GM21526 (cell line): ENCODE measurements at regions not wholly inside any gene's neighbourhood (a gene's known extent, or its start where the extent isn't known, plus 50 kb on each side); places are given as distances from the start of the nearest gene placed in this dataset.

Experiments
- ATAC-seq: cut with Tn5 transposase; IDR thresholded peaks from one replicate; pipeline ENCODE4 v1.9.1; 2021; ENCODE audit warnings: moderate library complexity; ENCODE audit not compliant: unreplicated experiment, low FRiP score

DNA sequence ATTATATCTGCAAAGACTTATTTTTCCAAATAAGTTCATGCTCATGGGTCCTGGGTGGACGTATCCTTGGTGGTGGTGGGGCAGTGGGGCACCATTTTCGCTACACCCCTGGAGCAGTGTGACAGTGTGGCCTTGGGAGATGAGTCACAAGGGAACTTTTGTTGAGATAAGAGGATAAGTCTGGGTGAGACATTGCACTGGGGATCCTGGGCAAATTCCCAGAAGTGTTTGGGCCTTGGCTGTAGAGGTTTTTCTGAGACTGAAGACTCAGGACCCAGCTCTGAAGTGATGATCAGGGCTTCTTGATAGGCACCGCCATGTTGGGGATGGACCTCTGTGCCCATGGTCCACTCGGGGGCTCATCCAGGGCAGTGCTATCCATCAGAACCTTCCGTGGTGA is 149.4 kb downstream of the MACROH2A1 start:
- ATAC-seq, result no peak

DNA sequence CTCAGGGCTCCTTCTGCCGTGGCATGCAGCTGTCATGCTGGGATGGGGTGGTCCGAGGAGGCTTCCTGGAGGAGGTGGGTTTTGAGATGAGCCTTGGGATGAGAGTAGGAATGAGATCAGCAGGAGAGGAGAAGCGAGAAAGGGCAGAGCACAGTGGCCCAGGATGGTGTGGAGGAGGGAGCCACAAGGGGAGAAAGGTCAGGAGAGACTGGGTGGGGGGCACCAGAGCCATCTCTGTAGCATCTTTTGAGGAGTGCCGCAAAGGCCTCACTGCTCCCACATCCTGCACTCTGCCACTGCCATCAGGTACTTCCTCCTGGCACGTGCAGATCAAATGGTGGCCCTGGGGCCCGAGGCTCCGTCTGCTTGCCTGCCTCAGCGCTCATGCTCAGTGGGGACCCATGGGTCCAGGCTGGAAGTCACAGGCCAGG is 150.2 kb downstream of the MACROH2A1 start:
- no peak for ATAC-seq

DNA sequence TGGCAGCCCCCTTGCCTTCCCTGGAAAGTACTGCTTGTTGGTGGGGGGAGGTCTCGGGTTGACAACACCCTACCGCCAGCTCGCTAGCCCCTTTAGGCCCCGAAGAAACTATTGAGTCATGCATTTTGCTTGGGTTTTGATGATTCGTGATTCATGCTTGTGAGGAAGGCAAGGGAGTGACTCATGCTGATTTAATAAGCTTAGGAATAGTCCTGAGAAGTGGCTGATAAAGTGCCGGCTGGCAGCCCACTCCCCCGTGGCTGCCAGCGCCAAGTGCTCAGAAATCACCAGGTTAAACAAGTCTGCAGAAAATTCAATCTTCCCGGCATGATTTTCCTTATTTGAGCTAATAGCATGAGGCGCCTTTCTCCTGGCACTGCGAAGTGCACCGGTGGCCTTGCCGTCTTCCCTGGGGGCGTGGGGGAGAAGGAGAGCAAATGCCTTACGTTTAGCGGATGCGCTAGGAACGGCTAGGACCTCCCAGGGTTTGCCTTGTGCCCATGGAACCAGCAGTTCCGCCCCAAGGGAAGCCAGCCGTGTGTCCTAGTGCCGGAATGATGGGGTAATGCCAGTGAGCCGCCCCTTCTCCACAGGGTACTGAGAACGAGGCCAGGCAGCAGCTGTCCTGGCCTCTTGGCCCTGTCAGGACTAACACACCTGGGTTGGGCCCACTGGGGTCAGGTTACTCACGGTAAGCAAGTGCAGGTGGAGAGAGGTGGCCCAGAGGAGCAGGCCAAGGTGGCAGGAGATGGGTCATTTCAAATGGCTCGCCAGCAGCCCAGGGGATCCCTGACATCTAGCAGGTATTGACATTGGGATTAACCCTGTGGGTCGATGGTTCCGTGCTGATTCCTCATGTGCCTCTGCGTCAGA is 151.9 kb downstream of the MACROH2A1 start:
- ATAC-seq, result no peak

DNA sequence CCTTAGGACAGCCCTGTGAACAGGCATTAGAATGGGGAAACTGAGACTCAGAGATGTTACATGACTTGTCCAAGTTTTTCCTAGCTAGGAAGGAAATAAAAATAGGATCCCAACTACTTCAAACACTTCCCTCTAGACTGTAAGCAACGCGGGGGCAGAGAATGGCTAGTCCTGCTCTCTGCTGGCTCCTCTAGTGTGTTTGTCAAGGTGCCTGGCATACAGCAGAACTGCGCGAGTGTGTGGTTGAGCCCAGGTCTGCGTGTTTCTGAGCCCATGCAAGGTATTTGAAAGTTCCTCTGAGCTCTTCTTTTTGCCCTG is 152.5 kb downstream of the MACROH2A1 start:
- no peak for ATAC-seq

DNA sequence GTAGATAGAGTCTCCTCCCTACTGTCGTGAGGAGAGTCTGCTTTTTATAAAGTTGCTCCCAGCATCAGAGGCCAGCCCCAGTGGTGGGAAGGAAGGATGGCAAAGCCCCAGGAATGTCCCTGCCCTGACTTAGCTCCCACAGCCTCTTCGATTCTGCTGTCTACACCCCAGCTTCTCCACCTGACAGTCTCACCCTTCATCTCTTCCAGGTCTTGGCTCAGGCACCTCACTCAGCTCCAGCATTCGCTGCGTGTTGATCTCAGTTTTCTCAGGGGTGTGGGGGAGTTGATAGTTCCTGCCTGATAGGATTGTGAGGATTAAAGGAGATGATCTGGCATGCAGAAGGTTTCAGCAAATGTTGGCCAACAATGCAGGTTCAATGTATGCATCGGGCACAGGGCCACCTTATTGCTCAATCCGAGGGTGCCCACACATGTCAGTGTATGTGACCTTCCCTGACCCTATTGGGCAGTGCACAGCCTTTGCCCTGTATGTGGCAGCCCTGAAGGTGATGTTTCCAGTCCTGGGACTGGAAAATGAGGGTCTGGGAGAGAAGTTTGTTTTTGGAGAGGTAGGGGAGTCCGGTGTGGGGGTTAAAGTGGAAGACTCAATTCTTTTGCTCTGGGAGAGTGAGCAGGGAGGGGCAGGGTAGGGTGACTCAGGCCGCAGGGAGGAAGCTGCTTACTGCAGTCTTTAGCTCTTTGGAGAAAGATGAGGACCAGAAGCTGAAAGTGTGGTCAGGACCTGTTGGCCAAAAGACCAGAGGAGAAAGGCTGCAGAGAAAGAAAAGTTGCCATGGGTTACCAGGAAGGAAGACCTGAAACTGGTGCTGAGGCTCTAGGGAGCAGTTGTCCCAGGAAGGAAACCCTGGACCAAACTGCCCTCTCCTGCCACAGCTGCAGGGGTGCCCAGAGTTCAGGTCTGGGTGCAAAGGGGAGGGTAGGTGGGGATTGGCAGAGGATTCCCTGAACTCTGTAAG is 153.2 kb downstream of the MACROH2A1 start:
- ATAC-seq, result no peak

DNA sequence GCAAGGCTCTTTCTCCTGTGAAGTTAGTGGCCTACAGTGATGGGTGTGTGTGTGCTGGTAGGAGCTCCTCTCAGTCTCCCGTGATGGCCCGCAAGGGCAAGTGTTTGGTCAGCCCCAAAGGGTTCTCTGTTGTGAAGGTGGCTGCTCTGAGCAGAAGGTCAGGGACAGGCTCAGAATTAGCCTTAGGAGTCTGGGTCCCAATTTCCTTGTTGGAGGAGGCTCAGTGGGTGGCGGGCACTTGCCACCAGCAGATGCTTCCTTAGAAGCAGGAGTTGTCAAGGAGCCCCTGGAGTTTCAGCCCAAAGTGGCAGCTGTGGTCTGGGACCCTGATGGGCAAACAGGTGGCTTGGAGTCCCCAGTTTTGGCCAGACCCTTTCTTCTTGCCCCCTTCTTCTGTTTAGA is 154.4 kb downstream of the MACROH2A1 start:
- no peak for ATAC-seq

DNA sequence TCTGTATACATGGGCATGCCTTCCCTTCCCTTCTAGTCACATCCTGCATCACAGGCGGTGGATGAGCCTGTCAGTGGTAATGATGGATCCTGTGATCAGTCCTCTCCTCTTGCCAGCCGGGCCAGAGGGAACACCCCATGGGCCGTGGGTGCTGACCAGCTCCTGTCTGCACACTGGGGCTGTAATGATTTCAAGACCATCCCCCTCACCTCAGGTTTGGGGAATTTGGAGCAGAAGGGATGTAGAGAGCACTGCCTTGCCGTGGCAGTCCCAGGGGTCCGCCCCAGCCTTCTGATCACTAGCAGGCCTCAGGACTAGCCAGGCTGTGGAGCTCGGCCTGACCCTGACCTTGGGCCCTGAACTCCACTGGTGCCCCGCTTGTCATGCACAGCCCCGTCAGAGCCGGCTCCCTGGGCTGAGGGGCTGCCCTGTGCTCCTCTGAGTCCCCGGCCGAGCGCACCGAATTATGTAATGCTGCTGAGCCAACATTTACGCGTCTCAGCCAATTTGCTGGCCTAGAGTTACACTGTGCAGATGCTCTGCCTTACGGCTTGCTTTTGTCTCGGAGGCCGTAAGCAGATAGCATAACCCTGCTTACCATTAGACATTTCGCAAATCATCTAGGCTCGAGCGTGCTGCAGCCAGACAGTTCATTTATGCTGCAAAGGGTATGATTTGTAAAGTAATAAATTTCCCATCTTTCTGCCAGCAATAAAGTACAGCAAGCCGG is 155.3 kb downstream of the MACROH2A1 start:
- ATAC-seq, result no peak

DNA sequence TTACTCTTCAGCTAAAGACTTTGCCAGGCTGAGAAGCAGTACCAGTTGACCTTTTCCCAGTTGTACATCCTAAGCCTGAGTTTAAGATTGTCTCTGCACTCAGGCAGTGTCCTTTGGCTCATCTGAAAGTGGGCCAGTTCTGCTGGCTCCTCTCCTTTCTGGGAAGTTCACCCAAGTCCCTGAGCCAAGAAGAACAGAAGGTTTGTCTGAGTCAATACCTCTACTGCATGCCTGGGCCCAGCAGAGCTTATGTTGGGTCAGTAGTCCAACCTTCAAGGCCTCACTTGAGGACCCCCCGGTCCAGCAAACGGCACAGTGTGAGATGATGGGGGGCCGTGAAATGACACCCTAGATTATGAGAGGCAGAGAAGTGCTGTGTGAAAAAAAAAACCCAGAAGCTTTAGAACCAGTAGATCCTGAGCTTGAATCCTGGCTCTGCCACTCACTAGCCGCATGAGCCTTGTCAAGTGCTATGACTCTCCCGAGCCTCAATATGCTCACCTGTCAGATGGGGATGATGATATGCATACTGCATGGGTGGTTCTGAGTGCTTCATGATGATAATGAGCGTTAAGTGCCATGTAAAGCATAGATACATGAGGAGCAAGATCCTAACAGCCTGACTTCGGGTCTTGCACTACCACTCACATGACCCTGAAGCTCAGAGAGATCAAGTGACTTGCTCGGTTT is 156.0 kb downstream of the MACROH2A1 start:
- no peak for ATAC-seq

DNA sequence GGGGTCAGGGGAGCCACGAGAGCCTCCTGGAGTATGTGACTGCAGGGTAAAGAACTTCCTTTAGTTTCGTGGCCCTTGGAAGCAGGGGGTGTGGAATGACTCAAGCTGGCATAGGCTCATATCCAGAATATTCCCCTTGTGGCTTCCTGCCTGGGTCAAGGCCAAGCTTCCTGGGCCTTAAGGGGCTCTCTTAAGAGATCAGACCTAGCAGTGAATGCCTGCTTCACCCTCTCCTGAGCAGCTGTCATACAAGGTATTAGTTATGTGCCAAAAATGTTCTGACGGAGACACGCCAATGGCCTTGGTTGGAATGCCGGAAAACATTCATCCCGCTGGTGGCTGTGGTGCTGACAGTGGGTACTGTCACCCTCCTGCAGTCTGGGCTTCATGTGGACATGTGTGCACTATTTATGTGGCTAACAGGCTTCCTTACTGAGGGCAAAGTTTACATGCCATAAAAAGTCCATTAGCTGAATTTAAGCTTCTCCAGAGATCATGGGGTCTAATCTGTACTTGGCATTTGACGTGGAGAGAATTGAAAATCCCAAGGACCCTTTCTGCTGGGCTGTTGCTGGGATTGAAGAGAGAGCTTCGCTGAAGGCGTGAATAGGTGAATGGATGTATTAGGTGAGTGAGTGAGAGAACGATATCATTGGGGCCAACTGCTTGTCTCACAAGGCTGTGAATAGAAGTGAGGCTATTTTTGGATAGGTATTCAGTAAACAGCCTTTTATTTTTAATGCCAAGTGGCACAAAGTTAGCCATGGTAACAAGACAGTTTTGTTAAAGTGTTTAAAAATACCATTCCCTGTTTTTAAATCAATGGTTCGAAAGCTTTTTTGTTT is 156.8 kb downstream of the MACROH2A1 start:
- no peak for ATAC-seq

DNA sequence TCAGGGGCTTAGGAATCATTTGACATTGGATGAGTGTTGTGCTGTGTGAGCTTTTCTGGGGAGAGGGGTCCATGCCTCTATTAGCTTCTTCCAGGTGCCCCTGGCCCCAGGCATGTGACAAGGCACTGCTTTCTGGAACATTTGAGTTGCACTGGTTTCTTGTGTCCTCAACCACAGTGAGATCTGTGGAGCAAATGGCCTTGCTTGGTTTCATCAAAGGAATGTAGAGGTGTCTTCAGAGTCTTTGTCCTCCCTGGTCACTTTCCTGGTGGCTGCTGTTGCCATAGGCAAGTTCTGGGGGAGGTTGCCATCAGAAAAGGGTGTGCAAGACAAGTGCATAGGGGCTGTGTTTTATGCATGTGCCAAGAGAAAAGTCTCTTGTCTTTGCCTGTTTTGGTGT is 157.5 kb downstream of the MACROH2A1 start:
- no peak for ATAC-seq

DNA sequence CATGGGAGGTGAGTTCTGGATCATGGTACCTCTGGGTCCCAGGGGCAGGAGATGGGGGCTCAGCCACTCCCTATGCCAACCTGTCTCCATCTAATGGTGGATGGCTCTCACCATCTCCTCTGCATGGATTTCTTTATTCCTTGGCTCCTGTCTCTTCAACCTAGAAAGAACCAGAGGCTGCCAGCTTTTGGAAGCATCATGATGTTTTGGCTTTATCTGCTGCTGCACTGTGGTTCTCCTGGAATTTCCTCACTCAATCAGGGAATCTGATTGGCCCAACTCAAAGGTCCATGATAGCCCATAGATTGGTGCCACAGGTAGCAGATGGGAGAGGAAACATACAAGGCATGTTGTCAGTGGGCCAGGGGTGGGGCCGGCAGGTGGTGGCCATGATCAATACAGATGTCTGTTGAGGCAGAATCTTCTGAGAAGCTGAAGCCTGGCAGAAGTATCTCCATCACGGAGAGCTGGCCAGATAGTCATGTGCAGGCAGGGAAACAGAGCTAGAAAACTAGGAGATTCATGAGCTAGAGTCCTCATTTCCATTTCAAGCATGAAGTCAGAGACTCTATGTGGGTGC is 158.2 kb downstream of the MACROH2A1 start:
- no peak for ATAC-seq

DNA sequence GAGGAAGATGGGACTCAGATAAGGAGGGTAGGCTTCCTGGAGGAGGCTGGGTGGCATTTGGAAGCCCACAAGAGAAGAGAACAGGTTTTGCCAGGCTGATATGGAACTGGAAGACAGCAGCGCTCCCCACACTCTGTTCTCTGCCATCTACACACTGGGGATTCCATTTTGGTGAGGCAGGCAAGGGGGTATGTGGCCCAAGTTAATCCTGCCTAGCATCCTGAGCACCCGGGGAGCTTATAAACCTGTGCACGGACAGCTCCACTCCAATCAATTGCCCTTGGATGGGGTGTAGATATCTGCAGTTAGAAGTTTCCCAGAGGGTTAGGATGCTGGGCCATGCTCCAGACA is 158.8 kb downstream of the MACROH2A1 start:
- ATAC-seq, result no peak

DNA sequence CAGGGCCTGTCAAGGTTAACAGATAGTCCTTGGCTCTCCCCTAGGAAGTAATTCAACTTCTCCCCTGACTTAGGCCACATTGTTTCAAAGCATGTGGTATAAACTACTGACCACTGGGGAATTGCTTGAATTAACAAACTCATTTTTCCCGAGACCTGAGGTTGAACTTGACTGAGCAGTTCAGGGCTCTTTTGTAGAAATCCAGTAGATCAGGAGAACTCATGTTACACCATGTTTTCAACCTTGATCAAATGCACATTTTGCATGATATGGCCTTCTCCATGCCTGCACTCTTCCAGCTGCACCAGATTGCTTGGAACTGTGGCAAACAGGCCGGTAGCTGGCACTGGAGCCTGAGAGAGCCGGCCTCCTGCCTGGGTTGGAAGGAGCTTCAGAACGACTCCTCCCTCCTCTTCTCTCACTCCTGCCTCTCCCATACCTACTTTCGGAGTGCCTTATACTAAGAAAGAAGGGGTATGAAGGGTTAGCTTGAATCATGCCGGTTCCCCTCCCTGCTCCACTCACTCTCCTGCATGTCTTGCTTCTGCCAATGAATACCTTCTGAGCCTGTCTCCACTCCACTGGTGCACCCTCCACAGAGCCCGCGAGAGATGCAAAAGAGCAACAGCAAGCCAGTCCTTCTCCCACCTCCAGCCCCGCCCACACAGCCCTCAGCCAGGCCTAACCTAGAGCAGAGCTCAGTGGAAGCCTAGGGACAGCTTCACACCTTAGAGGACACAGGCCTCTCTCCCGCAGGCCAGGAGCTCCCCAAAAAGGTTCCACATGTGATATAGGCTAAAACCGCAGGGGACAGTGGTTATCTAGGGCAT is 159.4 kb downstream of the MACROH2A1 start:
- ATAC-seq, result no peak

DNA sequence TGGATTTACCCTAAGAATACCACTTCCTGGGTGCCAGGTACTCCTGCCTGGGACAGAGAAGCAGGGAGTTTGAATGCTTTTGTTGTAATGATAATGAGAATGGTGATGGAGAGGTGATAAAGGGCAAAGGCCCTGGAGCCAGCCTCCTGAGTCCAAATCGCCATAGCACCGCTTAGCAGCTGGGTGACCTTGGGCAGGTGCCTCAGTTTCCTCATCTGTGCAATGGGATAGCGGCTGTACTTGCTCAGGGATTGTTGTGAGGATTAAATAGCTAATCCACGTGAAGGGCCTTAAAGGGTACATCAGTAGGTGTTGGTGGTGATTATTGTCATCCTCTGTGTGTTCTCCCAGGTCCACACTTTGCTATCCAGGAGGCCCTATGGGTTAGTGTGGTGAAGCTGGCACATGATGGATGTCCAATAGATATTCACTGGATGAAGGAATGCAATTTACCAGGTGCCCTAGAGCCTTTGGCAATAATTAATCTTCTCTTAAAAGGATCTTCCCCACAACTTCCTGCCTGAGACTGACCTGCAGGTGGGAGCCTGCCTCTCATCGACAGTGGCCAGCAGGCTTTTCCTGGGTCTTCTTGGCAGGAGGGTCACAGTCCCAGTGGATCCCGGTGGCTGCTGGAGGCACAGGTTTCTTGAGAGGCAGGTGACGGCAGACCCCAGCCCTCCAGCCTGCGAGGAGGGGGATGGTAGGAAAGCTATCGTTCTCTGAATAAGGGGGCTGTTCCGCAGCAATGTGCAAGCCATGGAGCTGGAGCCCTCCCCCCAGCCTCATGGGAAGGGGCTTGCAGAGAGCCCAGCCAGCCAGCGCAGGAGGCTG is 160.2 kb downstream of the MACROH2A1 start:
- ATAC-seq, result no peak

DNA sequence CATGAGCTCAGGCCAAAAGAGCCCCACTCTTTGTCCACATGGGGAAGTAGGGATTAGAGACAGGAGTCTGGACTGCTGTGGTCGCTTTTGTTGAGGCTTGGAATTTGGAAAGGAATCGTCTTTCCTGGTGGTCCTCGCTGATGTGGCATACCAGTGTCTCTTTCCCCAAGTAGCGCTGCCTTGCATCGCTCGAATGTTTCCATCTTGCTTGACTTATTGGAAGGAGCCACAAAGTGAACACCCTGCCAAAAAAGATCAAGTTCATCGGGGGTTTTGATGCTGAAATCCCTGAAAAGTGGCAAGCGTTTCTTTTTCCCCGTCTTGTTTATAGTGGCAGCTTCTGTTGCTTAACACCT is 161.3 kb downstream of the MACROH2A1 start:
- no peak for ATAC-seq

DNA sequence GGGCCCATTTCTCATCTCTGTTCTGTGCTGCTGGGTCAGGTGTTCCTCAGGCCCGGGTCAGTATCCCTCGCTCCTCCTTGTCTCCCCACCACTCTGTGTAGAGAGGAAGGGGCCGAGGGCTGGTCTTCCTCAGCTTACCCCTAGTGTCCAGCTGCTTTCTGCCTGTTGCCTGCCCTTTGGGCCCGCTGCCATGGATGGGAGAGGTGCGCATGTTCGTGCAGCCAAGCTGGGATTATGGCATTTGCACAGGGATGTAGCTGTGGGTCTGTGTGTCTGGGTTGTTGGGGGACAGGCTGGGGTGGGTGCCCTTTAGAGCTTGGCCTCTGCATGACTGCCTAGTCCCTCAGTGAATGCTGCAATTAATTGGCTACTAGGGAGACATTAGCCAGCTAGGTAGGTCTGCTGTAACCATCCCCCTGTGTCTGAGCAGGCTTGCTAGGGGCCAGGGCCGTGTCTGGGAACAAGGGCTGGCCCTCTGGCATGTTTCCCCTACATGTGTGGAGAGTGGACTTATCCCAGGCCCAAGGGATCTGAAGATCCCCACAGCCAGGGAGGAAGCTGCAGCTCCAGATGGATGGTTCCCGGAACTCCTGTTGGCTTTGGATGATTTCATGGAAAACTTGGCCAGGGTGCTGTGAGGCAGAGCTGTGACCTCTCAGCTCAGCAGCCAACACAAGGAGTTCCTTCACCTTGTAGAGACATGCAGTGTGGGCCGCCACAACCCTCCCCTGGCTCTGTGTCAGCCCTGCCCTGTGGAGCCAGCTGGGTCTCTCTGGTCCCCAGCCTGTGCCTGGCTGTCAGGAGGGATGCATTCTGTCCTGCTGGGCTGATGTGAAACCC is 161.9 kb downstream of the MACROH2A1 start:
- no peak for ATAC-seq
